Progenitor cell of endocrine pancreas (in vitro differentiated cells): ENCODE measurements at regions not wholly inside any gene's neighbourhood (a gene's known extent, or its start where the extent isn't known, plus 50 kb on each side); places are given as distances from the start of the nearest gene placed in this dataset.

Experiments used
- DNase-seq: peaks from one replicate; pipeline ENCODE4 v3.0.0; 2021; ENCODE audit warnings: low spot score; ENCODE audit not compliant: unreplicated experiment
- H3K27ac Mint-ChIP-seq: 2 replicates; pipeline ENCODE4 v1.8.0; 2021; ENCODE audit warnings: mild to moderate bottlenecking, moderate library complexity, mixed read lengths
- H3K27me3 Mint-ChIP-seq: 2 replicates; pipeline ENCODE4 v1.8.0; 2021; ENCODE audit warnings: mixed read lengths
- H3K36me3 Mint-ChIP-seq: 2 replicates; pipeline ENCODE4 v1.8.0; 2022; ENCODE audit warnings: mixed read lengths; ENCODE audit not compliant: insufficient read depth
- H3K4me1 Mint-ChIP-seq: 2 replicates; pipeline ENCODE4 v1.8.0; 2021; ENCODE audit warnings: low read depth, mixed read lengths
- H3K4me3 Mint-ChIP-seq: 2 replicates; pipeline ENCODE4 v1.8.0; 2021; ENCODE audit warnings: low read depth, mild to moderate bottlenecking, moderate library complexity, mixed read lengths
- H3K9me3 Mint-ChIP-seq: 2 replicates; pipeline ENCODE4 v1.8.0; 2021; ENCODE audit warnings: low read depth, mixed read lengths
- CTCF ChIP-seq: fragments of 200-600 bp; sonication (generic); IDR thresholded peaks from one replicate; pipeline ENCODE4 v1.5.0; 2021; ENCODE audit warnings: antibody characterized with exemption, mild to moderate bottlenecking; ENCODE audit not compliant: unreplicated experiment

GRCh38 chr15:67901922-67902321 lies 62.1 kb upstream of the RNU6-1 start:
- peaks cover 2% of the 10 kb centered on the region for H3K4me1 Mint-ChIP-seq
- no peaks in the 10 kb centered on the region for H3K27me3 Mint-ChIP-seq
- H3K9me3 Mint-ChIP-seq: peaks cover 15% of the 10 kb centered on the region
- no peak for TF ChIP-seq CTCF
- no peak for DNase-seq
- H3K4me3 Mint-ChIP-seq: no peak overlapping the region
- H3K36me3 Mint-ChIP-seq: peaks cover 1% of the 10 kb centered on the region
- H3K27ac Mint-ChIP-seq: no peak overlapping the region

GRCh38 chr15:67902579-67903009 lies 62.7 kb upstream of the RNU6-1 start:
- H3K36me3 Mint-ChIP-seq: peaks cover 1% of the 10 kb centered on the region
- no peak overlapping the region for H3K27ac Mint-ChIP-seq
- H3K4me1 Mint-ChIP-seq: peaks cover 2% of the 10 kb centered on the region
- no peaks in the 10 kb centered on the region for H3K27me3 Mint-ChIP-seq
- no peak for TF ChIP-seq CTCF
- H3K9me3 Mint-ChIP-seq: peaks cover 15% of the 10 kb centered on the region
- DNase-seq: no peak
- H3K4me3 Mint-ChIP-seq: no peak overlapping the region

GRCh38 chr15:67903708-67904107 lies 63.9 kb upstream of the RNU6-1 start:
- peaks cover 2% of the 10 kb centered on the region for H3K4me1 Mint-ChIP-seq
- peaks cover 1% of the 10 kb centered on the region for H3K36me3 Mint-ChIP-seq
- no peak overlapping the region for H3K27ac Mint-ChIP-seq
- DNase-seq: no peak
- peaks cover 15% of the 10 kb centered on the region for H3K9me3 Mint-ChIP-seq
- H3K27me3 Mint-ChIP-seq: no peaks in the 10 kb centered on the region
- no peak overlapping the region for H3K4me3 Mint-ChIP-seq
- TF ChIP-seq CTCF: no peak

GRCh38 chr15:67905628-67906027 lies 65.8 kb upstream of the RNU6-1 start:
- no peak for DNase-seq
- Mint-ChIP-seq H3K27me3 (no peaks in the 10 kb centered on the region), H3K4me1 (no peaks in the 10 kb centered on the region), H3K27ac (no peak overlapping the region), H3K4me3 (no peak overlapping the region), H3K36me3 (peaks cover 1% of the 10 kb centered on the region), H3K9me3 (peaks cover 18% of the 10 kb centered on the region)
- TF ChIP-seq CTCF: no peak

GRCh38 chr15:67906382-67906781 lies 66.5 kb upstream of the RNU6-1 start:
- H3K9me3 Mint-ChIP-seq: peaks cover 22% of the 10 kb centered on the region

More at GRCh38 chr15:67906382-67906781, 66.5 kb upstream of the RNU6-1 start:
- H3K4me3 Mint-ChIP-seq: no peak overlapping the region
- no peak overlapping the region for H3K27ac Mint-ChIP-seq
- no peak for TF ChIP-seq CTCF
- H3K4me1 Mint-ChIP-seq: no peaks in the 10 kb centered on the region
- no peaks in the 10 kb centered on the region for H3K27me3 Mint-ChIP-seq
- no peak for DNase-seq
- H3K36me3 Mint-ChIP-seq: peaks cover 1% of the 10 kb centered on the region
